Dermis blood vessel endothelial cell (primary cell): ENCODE measurements at regions not wholly inside any gene's neighbourhood (a gene's known extent, or its start where the extent isn't known, plus 50 kb on each side); places are given as distances from the start of the nearest gene placed in this dataset.
"Not testable (repeated sequence)": the region's sequence is repeated elsewhere in the genome, so short reads cannot be mapped to it uniquely, and the experiment has no call there.

Experiments
- DNase-seq: peaks from one replicate; pipeline ENCODE4 v3.0.0; 2010

GRCh38 chr18:77373730-77374445 is 124.2 kb downstream of the GALR1 start:
- DNase-seq: no peak

- no peak for DNase-seq
Measured at GRCh38 chr18:77374446-77374805, 124.8 kb downstream of the GALR1 start.

GRCh38 chr18:77376043-77376732 is 126.5 kb downstream of the GALR1 start:
- no peak for DNase-seq

- DNase-seq: no peak
Measured at GRCh38 chr18:77376733-77377094, 127.1 kb downstream of the GALR1 start.

GRCh38 chr18:77377813-77378212 is 128.2 kb downstream of the GALR1 start:
- DNase-seq: no peak

- DNase-seq: no peak
Measured at GRCh38 chr18:77379976-77380509, 130.4 kb downstream of the GALR1 start.

- DNase-seq: no peak
Measured at GRCh38 chr18:77380695-77381094, 131.0 kb downstream of the GALR1 start.

GRCh38 chr18:77392321-77392720 is 142.7 kb downstream of the GALR1 start:
- no peak for DNase-seq

- DNase-seq: no peak
Measured at GRCh38 chr18:77393519-77393918, 143.9 kb downstream of the GALR1 start.

- no peak for DNase-seq
Measured at GRCh38 chr18:77395953-77396352, 146.3 kb downstream of the GALR1 start.

GRCh38 chr18:77397056-77397455 is 147.4 kb downstream of the GALR1 start:
- no peak for DNase-seq

- DNase-seq: no peak
Measured at GRCh38 chr18:77397617-77398016, 148.0 kb downstream of the GALR1 start.

- no peak for DNase-seq
Measured at GRCh38 chr18:77400561-77400960, 150.9 kb downstream of the GALR1 start.

GRCh38 chr18:77401173-77401572 is 151.5 kb downstream of the GALR1 start:
- no peak for DNase-seq

GRCh38 chr18:77403969-77404535 is 154.4 kb downstream of the GALR1 start:
- no peak for DNase-seq

- no peak for DNase-seq
Measured at GRCh38 chr18:77405096-77405495, 155.4 kb downstream of the GALR1 start.

- DNase-seq: no peak
Measured at GRCh38 chr18:77407733-77408132, 158.1 kb downstream of the GALR1 start.

- DNase-seq: not testable (repeated sequence)
Measured at GRCh38 chr18:77421546-77421945, 171.9 kb downstream of the GALR1 start.

- no peak for DNase-seq
Measured at GRCh38 chr18:77422974-77423867, 173.6 kb downstream of the GALR1 start.

- DNase-seq: no peak
Measured at GRCh38 chr18:77433076-77433475, 183.4 kb downstream of the GALR1 start.

GRCh38 chr18:77439888-77440287 is 190.2 kb downstream of the GALR1 start:
- DNase-seq: no peak

GRCh38 chr18:77442393-77442792 is 192.7 kb downstream of the GALR1 start:
- no peak for DNase-seq

- DNase-seq: no peak
Measured at GRCh38 chr18:77444385-77444784, 194.7 kb downstream of the GALR1 start.
